ENCODE measurements at regions not wholly inside any gene's neighbourhood (a gene's known extent, or its start where the extent isn't known, plus 50 kb on each side); places are given as distances from the start of the nearest gene placed in this dataset.
"Not testable (repeated sequence)": the region's sequence is repeated elsewhere in the genome, so short reads cannot be mapped to it uniquely, and the experiment has no call there.

DNA sequence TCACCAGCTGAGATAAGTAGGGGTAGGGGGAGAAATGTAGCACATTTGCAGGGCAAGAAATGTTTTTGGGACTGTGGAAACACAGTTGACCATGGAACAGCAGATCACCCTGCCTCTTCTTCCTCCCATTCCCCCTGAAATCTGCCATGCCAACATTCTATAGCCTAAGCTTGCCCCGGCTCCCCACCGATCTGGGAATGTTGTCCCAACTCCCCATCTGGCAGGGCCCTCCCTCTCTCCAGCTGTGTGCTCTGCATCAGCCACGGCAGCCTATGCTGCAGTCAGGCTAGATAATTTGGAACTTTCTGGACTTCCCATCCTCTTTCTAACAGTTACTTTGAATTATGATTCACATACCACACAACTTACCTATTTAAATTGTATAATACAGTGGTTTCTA is 425.1 kb upstream of the RAB6C start:
- DNase-seq: no peak

DNA sequence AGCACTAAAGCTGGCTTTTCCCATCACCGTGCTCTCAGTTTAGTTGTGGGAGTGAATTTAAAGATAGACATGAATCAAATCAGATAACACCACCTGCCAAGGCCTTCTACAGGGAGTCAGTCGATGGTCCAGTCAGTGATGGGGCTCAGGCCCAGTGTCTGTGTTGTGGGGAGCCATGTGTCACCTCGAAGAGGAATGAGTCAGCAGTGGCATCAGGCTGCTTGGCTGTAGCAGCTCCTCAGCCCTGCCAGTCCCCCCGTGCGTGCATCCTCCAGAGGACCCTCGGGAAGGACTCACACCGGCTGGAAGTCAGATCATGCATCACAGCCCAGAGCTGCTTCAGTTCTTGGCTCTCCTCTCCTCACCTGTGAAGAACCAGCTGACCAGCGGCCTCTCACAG is 420.4 kb upstream of the RAB6C start:
- DNase-seq: no peak

DNA sequence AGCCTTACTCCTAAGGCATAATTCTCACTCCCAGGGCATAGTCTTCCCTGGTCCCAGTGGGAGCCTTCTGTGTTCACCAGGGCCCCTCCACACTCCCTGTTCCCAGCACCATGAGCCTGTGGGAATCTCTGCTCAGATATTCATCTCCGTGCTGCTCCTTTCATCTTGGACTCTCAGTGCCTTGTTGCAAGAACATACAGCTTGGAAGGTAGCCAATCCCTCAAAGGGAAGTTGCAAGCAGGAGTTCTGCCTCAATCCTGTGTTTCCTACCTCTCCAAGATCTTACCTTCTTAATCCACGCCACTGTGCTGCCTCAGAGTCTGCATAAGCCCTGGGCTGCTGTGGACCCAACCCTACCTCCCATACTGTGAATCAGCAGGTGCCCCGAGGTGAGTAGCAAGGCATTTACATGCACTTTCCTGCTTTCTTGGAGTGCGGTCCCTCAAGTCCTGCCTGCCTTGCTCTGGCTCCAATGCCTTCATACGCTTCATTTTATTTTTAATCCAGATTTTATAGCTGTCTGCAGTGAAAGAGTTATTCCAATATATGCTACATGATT is 413.8 kb upstream of the RAB6C start:
- no peak for DNase-seq

DNA sequence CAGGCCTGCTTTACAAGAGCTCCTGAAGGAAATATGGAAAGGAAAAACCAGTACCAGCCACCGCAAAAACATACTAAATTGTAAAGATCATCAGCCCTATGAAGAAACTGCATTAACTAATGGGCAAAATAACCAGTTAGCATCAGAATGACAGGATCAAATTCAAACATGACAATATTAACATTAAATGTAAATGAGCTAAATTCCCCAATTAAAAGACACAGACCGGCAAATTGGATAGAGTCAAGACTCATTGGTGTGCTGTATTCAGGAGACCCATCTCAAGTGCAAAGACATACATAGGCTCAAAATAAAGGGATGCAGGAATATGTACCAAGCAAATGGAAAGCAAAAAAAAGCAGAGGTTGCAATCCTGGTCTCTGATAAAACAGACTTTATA is 408.7 kb upstream of the RAB6C start:
- DNase-seq: not testable (repeated sequence)

DNA sequence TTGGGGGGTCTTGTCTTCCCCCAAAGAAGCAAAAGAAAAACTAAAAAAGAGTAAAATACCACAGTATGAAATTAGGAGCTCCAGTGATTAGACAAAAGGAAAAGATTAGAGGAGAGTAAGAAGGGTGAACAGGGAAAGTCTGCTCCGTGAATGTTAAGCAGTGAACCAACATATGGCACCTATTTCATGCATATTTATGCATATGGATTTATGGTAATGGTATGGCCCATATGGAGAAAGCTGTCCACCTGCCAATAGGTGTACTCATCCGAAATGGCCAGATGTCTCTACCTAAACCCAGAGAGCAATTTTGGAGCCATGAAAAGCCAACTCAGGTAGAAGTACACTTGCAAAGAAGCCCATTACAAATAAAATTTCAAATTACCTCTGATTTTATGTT is 404.0 kb upstream of the RAB6C start:
- DNase-seq: no peak

DNA sequence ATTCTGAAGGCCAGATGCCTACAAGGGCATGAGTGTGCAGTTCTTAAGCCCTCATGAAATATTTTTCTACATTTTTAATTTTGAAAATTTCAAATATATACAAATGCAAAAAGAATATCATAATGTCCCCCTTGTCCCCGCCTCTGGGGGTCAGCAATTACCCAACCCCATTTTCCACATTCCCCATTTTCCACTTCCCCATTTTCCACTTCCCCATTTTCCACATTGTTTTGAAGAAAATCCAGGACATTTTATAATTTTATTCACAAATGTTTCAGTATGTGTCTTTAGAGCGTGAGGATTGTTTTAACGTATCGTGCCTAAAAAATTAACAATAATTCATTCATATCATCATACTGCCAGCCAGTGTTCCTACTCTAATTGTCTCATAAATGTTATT is 403.6 kb upstream of the RAB6C start:
- DNase-seq: no peak

DNA sequence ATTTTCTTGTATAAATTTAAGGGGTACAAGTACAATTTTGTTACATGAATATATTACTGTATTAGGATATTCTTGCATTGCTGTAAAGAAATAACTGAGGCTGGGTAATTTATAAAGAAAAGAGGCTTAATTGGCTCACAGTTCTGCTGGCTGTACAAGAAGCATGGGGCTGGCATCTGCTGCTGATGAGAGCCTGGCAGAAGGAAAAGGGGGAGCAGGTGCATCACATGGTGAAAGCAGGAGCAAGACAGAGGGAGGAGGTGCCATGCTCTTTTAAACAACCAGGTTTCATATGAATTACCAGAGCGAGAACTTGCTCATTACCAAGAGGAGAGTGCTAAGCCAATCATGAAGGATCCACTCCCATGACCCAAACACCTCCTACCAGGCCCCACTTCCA is 399.5 kb upstream of the RAB6C start:
- DNase-seq: no peak

DNA sequence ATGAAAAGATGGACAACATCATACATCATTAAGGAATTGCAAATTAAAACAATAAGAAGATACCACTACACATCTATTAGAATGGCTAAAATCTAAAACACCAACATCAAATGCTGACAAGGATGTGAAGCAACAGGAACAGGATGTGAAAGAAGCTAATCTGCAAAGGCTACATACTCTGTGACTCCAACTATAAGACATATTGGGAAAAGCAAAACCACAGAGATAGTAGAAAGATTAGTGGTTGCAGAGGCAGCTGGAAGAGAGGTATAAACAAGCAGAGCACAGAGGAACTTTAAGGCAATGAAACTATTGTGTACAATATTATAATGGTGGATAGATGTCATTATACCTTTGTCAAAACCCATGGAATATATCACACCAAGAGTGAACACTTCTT is 393.7 kb upstream of the RAB6C start:
- DNase-seq: no peak

DNA sequence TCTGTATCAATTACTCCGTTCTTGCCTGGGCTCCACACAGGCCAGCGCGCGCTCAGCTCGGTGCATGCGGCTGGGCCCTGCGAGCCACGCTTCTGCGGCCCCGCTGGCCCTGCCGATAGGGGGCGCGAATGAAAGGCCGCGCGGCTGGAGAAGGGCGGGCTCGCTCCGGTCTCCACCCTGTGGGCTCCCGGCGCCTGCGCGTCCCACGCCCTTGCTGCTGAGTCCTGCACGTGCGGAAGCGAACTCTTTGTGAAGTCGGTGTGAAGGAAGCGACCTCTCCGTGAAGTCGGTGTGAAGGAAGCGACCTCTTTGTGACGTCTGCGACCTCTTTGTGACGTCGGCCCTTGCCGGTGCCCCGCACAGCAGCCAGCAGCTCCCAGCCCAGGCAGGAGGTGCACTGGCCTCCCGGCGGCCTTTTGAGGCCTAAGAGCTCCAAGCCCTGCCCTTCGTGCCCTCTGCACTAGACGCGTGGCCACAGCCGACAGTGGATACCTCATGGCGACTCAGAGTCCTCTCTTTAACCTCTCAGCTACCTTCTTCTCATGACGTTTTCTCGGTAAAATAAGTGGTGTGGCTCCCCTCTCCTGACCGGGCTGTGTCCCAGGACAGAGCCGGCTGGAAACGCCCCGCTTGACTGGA is 391.9 kb upstream of the RAB6C start:
- DNase-seq: no peak

DNA sequence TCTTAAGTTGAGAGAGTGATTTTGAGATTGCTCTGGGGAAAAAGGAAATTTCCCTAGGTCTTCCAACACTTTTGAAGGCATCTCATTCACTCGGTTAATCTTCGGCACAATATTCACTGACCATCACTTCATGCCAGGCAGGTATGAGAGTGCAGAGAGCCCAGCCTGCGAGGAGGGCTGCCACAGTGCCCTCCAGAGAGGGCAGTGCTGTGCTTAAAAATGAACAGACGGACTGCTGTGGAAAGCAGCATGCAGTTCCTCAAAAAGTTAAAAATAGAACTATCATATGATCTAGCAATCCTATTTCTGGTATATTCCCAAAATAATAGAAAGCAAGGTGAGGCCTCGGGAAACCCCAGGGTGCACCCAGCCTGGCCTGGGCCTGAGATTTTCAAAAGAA is 374.9 kb upstream of the RAB6C start:
- DNase-seq: no peak

DNA sequence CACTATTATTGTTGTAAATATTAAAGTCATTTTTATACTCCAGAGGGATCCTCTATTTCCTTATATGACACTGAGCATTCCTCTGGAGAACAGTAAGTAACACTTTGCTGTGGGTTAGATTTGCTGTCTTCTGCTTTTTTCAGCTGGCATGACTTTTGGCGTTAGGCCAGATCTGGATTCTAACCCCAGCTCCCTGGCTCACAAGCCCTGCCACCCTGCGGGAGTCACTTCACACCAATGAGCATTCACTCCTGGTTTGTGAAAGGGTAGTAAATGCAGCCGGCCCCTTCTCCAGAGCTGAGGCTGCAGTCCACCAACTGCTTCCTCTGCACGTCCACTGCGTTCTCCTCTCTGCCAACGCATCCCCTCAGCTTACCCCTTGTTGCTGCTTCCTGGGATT is 373.8 kb upstream of the RAB6C start:
- no peak for DNase-seq

DNA sequence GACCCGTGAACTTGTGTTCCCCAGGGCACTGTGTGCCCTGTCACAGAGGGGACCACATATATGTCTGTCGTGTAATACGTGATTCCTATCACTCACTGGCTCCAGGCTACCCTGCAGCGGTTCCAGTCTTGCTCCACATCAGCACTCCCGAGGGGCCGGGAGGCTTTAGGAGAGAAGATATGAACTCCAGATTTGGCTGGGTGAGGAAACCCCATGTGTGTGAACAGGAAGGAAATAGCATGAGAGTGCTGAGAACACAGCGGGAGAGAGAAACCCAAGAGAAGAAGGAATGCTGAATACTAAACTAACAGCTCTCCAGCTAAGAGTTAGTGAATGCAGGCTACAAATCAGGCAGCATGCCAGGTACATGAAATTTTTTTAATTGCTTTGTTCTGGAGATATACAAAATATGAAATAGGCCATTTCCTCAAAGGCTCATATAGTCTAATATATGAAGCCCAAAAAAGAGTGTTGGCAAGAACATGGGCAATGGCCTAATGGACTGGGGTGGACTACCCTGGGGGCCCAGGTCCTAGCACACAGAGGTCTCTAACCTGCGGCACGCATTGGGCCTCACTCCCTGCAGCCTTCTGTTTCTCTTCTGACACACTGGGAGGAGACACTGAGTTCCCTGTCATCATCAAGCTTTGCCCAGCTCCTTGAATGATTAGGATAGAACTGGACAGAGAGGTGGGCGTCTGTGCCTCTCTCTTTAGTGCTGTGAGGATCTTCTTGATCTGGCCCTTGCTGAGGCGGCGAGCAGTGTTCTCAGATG is 372.8 kb upstream of the RAB6C start:
- no peak for DNase-seq

DNA sequence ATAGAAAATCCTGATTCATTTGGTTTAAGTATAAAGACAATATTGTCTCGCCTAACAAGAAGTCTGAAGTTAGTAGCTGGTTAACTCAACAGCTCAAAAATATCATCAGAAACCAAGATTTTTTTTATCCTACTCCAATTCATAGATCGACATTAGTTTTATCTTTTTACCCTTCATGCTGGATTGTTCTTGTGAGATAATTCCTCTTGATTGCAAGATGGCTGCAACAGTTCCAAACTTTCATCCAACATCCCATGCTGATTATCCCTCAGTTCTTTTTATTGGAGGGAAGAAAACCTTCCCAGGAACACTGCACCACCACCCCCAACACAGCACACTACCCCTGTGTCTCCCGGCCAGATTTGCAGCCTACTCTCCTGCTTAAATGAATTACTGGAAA is 370.2 kb upstream of the RAB6C start:
- DNase-seq: no peak

DNA sequence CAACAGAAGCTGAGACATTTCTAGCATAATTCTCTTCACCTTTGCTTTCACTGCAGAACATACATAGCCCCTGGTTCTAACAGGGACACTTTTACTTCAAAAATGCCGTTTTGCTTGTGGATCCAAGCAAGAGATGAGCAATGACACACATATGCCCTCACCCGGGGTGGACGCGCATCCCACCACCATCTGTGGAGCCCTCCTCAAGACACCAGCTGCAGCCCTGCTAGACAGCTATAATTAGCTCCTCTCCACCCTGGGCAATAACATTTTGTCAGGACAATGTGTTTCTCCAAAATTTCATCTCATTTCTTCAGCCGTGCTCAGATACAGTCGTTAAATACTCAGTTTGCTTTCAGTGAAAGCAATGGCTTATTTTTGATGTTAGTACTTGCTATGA is 368.7 kb upstream of the RAB6C start:
- DNase-seq: no peak

DNA sequence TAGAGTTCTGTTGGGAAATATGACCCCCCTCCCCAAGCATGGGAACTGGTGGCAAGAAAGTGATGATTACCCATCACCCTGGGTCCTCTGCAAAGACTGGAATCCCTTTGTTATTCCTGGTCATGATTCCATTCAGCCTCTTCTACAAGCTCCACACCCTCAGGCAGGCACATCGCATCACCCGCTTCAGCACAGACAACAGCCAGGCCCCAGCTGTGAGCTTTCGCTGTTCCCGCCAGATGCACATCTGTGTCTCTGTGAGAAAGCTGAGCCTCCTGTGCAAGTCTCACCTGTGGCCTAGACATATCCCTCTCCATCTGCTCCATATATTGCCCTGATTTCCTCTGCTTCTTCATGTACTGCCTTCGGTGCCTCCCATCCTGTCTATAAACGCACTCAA is 368.0 kb upstream of the RAB6C start:
- no peak for DNase-seq

DNA sequence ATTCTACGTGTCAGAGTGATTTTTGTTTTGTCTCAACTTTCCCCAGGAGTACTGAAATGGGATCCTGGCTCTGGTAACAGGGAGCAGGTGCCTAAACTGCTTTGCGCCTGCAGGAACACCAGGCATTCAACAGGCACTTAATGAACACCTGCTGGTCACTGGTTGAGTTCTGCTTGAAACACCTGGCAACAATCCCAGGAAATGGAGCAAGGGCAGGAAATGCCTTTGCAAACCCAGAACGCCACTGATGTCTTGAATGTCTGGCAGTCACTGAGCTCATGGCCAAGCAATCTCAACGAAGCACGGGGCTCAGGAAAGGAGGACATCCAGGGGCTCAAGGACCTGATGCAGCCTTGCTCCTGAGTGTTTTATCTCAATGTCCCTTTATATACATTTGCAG is 360.0 kb upstream of the RAB6C start:
- no peak for DNase-seq

DNA sequence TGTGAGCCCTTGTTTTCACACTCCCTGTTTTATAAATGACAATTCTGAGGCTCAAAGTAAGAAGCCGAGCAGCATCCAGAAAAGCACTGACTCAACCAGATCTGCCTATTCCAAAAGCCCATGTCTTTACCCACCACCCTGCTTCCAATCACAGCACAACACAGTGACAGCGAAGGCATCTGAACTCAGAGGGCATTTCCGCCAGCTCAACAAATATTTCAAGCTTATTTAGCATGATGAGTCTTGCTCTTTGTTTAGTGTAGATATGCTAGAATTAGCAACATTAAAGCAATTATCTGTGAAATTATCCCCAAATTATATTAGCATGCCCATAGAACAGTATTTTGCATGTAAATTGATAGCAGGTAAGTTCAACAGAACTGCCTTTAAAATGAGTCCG is 359.1 kb upstream of the RAB6C start:
- DNase-seq: no peak

DNA sequence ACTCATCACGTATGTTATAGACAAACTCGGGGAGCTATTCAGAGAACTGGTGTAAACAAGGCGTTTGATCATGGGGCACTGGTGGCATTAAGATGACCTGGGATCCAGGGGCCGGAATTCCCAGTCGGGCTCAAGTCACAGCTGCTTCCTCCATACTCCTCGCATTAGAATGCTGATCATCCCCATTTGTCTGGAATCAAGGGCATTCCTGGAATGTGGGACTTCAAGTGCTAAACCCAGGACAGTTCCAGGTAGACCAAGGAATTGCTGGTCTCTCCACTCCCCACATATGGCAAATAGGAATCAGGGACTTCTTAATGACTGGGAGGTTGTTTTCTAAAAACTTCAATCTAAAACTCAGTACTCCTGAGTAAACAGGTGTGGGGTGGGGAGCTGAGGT is 355.7 kb upstream of the RAB6C start:
- no peak for DNase-seq

DNA sequence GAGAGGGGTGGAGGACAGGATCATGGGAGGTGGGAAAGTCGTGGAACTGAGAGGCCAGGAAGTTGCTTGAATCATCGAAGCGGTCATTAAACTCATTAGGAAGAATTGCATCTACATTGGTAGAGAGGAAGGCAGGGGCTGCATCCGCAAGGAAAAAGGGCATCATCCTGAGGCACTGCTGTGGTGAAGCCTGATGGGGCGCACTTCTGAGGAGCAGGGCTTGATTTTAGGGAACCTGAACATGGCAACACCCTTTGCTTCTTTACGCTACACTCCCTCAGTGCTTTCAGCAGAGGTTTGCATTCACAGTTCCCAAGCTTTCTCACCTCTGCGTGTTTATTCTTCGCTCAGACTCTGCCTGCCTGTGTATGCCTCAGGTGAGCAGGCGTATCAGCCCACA is 352.0 kb upstream of the RAB6C start:
- no peak for DNase-seq

DNA sequence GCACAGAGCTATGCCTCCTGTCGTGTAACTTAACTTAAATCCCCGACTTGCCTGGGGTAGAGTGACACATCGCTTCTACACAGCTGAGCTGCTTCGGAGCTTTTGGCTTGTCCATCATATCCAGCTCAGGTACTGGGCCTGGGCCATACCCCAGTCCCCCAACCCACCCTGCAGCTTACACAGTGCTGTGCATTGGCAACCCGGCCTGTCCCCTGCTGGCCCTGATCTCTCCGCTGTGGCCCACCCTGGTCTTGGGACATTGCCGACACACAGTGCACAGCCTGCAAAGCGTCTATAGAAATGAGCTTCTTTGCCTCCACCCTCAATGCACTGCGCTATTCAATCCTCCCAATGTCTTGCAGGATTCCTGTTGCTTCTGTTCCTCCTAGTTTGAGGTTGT is 342.8 kb upstream of the RAB6C start:
- DNase-seq: no peak

DNA sequence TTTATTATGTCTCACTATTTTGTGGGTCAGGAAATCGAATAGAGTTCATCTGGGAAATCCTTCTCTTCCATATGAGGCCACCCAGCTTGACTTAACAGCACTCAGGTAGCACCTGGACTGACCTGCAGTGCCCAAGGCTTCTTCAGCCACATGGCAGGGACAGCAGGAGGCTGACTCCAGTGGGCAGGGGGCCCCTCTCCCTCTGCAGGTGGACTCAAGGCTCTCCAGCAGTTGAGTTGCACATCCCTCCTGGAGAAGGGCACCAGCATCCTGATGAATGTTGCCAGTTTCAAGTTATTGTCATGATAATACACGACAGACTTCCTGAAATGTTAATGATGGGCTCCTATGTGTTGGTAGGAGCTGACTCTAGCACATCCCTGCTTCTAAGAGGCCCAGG is 338.1 kb upstream of the RAB6C start:
- DNase-seq: no peak

DNA sequence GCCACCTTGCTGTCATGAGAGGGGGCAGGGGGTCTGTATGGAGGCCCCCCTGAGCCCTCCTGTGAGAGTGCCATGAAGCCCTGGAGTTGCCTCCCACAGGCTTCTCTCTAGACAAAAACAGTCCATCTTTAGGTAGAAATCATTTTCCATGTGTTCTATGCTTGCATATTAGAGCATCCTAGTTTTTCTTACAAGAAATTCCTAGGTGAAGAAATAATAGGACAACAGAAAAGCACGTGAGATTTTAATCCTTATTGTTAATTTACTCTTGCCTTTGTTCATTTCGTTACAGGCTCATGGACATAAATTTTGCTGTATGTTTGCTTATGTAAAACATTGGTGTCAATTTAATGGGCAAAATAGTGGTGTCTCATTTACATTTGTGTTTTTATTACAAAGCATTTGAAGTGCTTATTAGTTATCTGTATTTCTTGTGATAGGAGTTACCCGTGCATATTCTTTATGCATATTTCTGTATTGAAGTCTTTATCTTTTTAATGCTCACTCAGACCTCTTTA is 336.9 kb upstream of the RAB6C start:
- DNase-seq: no peak

DNA sequence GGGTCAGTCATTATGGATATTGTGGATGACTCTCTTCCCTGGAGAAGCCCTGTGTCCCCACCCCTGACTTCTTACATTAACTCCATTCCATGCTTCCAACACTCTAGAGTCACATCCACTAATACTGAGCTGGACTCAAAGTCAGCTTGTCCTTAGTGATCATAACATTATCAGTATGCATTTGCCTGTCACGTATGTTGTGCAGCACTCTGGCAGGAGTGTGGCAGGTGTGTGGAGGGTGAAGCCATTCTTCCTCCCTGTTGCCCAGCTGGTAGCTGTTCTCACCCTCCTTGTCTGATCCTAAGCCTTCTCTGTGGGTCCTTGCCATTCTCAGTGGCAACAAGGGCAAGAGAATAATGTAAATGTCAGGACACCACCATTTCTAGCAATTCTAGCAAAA is 334.1 kb upstream of the RAB6C start:
- DNase-seq: no peak

DNA sequence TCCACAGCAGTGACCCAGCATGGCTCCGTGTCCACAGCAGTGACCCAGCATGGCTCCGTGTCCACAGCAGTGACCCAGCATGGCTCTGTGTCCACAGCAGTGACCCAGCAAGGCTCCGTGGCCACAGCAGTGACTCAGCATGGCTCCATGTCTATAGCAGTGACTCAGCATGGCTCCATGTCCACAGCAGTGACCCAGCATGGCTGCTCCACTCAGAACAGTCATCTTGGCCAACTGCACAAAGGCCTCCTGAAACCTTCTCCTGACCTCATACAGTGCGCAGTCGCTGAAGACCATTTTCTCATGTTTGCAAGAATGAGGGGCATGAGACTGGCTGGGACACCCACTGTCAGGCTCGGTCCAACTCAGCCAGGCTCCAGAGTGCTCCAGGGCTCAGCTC is 333.4 kb upstream of the RAB6C start:
- DNase-seq: no peak

DNA sequence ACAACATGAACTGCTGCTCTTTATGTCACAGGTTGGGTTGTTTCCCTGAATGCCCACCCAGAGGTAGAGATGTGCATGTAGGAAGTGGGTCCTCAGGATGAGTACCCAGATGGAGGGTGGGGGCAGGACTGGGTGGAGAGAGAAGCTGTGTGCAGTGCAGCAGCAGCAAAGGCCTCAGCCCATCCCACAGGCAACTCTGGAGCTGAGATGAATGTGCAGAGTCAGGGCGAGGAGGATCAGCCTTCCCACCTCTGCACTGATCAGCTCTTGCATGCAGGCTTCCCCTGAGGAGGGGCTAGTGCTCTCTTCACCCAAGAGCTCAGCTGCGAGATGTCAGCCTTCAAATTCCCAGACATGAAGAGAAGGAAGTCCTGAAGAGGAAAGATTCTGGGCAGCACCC is 326.2 kb upstream of the RAB6C start:
- DNase-seq: no peak

Measured in HCEC 1CT (cell line).